ENCODE measurements at regions not wholly inside any gene's neighbourhood (a gene's known extent, or its start where the extent isn't known, plus 50 kb on each side); places are given as distances from the start of the nearest gene placed in this dataset.
A peak's percentile ranks its signal among the peaks of the same experiment; 100 is the strongest.

DNA sequence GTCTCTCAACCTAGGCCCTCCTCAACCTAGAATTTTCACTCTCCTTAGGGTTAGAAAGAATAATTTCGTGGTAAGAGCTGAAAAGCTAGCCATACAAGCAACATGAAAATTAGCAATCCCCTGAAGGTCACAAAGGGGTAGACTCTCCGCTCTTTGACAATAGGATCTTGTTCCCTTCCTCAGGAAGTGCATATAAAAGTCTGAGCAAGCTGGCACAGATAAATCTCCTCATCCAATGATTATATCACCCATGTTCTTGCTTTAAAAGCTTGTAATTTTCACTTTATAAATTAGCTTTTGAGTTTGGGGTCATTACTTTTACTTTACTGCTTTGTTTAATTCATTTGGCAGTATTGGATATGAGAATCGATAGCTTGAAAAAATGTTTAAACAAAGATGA is 852.3 kb upstream of the CRIM1 start:
- WGBS, 2 experiments (ENCODE audit: extremely low coverage in 1 of 2, insufficient coverage in 1 of 2, insufficient read length in 1 of 2, insufficient replicate concordance in 2 of 2, low coverage in 1 of 2, low lambda C conversion rate in 2 of 2, missing lambda C conversion rate in 1 of 2) = 94% methylated on average over 3 of the region's 3 CpGs; no CpG with 5 or more reads in 1 of the 2 experiments
- Histone ChIP-seq H3K4me3 (ENCODE audit: extremely low read depth in 1 of 4, insufficient read depth in 2 of 4, low read depth in 3 of 4, low read length in 4 of 4) (no peak overlapping the region), H2AFZ (ENCODE audit: low read length) (0 out of 2 replicates have a peak overlapping the region, but pooled peaks have one; percentile 37), H2BK15ac (ENCODE audit: low read length) (no peak overlapping the region), H3K27me3 (replicated peaks in 1 of 4; ENCODE audit: control insufficient read depth in 3 of 4, extremely low read depth in 1 of 4, insufficient read depth in 3 of 4, low read length in 3 of 4) (no peaks in the 10 kb centered on the region), H3K14ac (ENCODE audit: insufficient read length) (no peak overlapping the region), H3K79me2 (ENCODE audit: control insufficient read depth in 1 of 2, insufficient read depth in 2 of 2, low read length in 2 of 2) (no peaks in the 10 kb centered on the region), H3K4me2 (ENCODE audit: insufficient read depth in 1 of 2, low read depth in 2 of 2, low read length in 2 of 2) (no peak overlapping the region), H2BK120ac (replicated peaks; ENCODE audit: low read depth, low read length) (no peak overlapping the region), H3K4me1 (replicated peaks in 1 of 4; ENCODE audit: control insufficient read depth in 3 of 4, insufficient read depth in 4 of 4, low read length in 3 of 4) (no peaks in the 10 kb centered on the region; a peak in 1 of 7 replicates), H3K36me3 (ENCODE audit: control insufficient read depth in 2 of 4, insufficient read depth in 4 of 4, low read length in 3 of 4) (no peaks in the 10 kb centered on the region), H3K27ac (ENCODE audit: low read depth, low read length) (no peak overlapping the region), H3K4ac (replicated peaks; ENCODE audit: insufficient read length, low read depth, low read length) (no peak overlapping the region), H3K56ac (replicated peaks; ENCODE audit: insufficient read length, low read depth, low read length) (no peak overlapping the region), H3K23me2 (ENCODE audit: low read depth, low read length) (no peaks in the 10 kb centered on the region), H2AK5ac (ENCODE audit: low read depth, low read length) (no peak overlapping the region), H3K79me1 (ENCODE audit: low read depth, low read length) (no peaks in the 10 kb centered on the region), H2BK20ac (ENCODE audit: low read length) (no peak overlapping the region), H3K18ac (ENCODE audit: extremely low read depth, low read length) (no peak overlapping the region), H4K20me1 (replicated peaks in 1 of 2; ENCODE audit: control insufficient read depth in 1 of 2, insufficient read depth in 2 of 2, low read length in 2 of 2) (no peaks in the 10 kb centered on the region), H4K91ac (replicated peaks; ENCODE audit: insufficient read length, low read length) (no peak overlapping the region), H3K9me3 (ENCODE audit: insufficient read depth in 2 of 2, low read depth in 1 of 2, low read length in 1 of 2) (no peaks in the 10 kb centered on the region), H3K23ac (ENCODE audit: insufficient read length) (no peak overlapping the region), H4K8ac (ENCODE audit: extremely low read depth, insufficient read depth, low read length) (no peak overlapping the region), H3K9ac (replicated peaks in 1 of 4; ENCODE audit: extremely low read depth in 1 of 4, low read depth in 3 of 4, low read length in 3 of 4) (no peak overlapping the region), H4K5ac (ENCODE audit: insufficient read length, low read depth, low read length) (no peak overlapping the region), H2BK5ac (ENCODE audit: low read depth, low read length) (no peak overlapping the region), H2BK12ac (ENCODE audit: low read depth, low read length) (no peak overlapping the region)
- FAIRE-seq (no peak), DNase-seq (ENCODE audit: low read depth in 1 of 2, low spot score in 2 of 2) (no peak)
- POLR2A ChIA-PET (ENCODE audit: partially characterized antibody) = no interaction called here
- CTCF ChIA-PET (ENCODE audit: partially characterized antibody) = interaction anchor here (0.7 to 0.8 kb wide), 2 partner anchors 8 to 10 kb away, joined by 3 read pairs; no protein-coding TSS in a partner anchor
- TF ChIP-seq PHF8 (conservative IDR thresholded peaks at IDR 0.05; ENCODE audit: low read depth, low read length) (no peak), RFX5 (IDR thresholded peaks at IDR 0.05; ENCODE audit: borderline replicate concordance, low read depth, low read length) (no peak), SP4 (IDR thresholded peaks at IDR 0.05; ENCODE audit: low read length) (no peak), RNF2 (IDR thresholded peaks at IDR 0.05; ENCODE audit: borderline replicate concordance, low read depth, low read length, missing control alignments, poor library complexity, severe bottlenecking) (no peak), BACH1 (IDR thresholded peaks at IDR 0.05; ENCODE audit: low read length) (no peak), YY1 (IDR thresholded peaks at IDR 0.05; ENCODE audit: low read depth, low read length) (no peak), KDM1A (IDR thresholded peaks at IDR 0.05; ENCODE audit: borderline replicate concordance, low read length) (no peak), TAF7 (optimal IDR thresholded peaks at IDR 0.05; ENCODE audit: borderline replicate concordance, low read depth, low read length) (no peak), POU5F1 (IDR thresholded peaks at IDR 0.05; ENCODE audit: low read depth, low read length) (no peak), KDM4A (IDR thresholded peaks at IDR 0.05; ENCODE audit: low read depth, low read length, severe bottlenecking) (no peak)
- TF ChIP-seq, protein P1, sequence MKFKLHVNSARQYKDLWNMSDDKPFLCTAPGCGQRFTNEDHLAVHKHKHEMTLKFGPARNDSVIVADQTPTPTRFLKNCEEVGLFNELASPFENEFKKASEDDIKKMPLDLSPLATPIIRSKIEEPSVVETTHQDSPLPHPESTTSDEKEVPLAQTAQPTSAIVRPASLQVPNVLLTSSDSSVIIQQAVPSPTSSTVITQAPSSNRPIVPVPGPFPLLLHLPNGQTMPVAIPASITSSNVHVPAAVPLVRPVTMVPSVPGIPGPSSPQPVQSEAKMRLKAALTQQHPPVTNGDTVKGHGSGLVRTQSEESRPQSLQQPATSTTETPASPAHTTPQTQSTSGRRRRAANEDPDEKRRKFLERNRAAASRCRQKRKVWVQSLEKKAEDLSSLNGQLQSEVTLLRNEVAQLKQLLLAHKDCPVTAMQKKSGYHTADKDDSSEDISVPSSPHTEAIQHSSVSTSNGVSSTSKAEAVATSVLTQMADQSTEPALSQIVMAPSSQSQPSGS (IDR thresholded peaks at IDR 0.05; ENCODE audit: low read length) = no peak
- TF ChIP-seq, protein P2, sequence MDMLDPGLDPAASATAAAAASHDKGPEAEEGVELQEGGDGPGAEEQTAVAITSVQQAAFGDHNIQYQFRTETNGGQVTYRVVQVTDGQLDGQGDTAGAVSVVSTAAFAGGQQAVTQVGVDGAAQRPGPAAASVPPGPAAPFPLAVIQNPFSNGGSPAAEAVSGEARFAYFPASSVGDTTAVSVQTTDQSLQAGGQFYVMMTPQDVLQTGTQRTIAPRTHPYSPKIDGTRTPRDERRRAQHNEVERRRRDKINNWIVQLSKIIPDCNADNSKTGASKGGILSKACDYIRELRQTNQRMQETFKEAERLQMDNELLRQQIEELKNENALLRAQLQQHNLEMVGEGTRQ (IDR thresholded peaks at IDR 0.05; ENCODE audit: low read length) = no peak

Measured in H1 (cell line).